ENCODE measurements at regions not wholly inside any gene's neighbourhood (a gene's known extent, or its start where the extent isn't known, plus 50 kb on each side); places are given as distances from the start of the nearest gene placed in this dataset.

DNA sequence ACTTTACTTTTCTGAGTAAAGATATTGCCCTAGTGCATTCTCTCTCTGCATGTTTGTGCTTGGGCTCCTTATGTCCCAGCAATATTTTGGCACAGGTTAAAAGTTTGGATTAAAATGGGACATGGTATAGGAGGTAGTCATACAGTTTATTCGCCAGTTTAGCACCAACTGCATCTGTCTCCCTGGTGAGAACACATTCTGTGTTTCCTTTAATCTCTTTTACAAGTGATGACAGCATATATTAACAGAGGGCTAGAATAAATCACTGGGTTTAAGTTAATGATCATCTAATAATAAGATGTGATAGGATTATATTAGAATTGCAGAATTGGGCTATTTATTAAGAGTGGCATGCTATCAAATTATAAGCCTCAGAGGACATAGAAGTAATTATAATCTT is 550.1 kb downstream of the LRRC70 start:
- TF ChIP-seq, protein P1, sequence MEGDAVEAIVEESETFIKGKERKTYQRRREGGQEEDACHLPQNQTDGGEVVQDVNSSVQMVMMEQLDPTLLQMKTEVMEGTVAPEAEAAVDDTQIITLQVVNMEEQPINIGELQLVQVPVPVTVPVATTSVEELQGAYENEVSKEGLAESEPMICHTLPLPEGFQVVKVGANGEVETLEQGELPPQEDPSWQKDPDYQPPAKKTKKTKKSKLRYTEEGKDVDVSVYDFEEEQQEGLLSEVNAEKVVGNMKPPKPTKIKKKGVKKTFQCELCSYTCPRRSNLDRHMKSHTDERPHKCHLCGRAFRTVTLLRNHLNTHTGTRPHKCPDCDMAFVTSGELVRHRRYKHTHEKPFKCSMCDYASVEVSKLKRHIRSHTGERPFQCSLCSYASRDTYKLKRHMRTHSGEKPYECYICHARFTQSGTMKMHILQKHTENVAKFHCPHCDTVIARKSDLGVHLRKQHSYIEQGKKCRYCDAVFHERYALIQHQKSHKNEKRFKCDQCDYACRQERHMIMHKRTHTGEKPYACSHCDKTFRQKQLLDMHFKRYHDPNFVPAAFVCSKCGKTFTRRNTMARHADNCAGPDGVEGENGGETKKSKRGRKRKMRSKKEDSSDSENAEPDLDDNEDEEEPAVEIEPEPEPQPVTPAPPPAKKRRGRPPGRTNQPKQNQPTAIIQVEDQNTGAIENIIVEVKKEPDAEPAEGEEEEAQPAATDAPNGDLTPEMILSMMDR (IDR thresholded peaks at IDR 0.05; ENCODE audit: low read length), result no peak
- TF ChIP-seq EZH2phosphoT487 (IDR thresholded peaks at IDR 0.05; ENCODE audit: low read length) (no peak), EZH2 (optimal IDR thresholded peaks at IDR 0.05; ENCODE audit: low read depth, low read length) (no peak)
